A549 (cell line): ENCODE measurements at regions not wholly inside any gene's neighbourhood (a gene's known extent, or its start where the extent isn't known, plus 50 kb on each side); places are given as distances from the start of the nearest gene placed in this dataset.

Source experiments
- ATAC-seq, 2 experiments: fragments of 200-7000 bp in 1 of 2; fragments of >200 bp in 1 of 2; cut with Nextera tagmentation in 1 of 2; cut with Tn5 transposase in 1 of 2; 3 replicates each; pipeline versions ENCODE4 v1.8.0 to v1.9.1; 2018 to 2020; ENCODE audit warnings: mild to moderate bottlenecking in 1 of 2, moderate library complexity in 1 of 2
- CTCF ChIA-PET: fragments of 300-600 bp; sonication (Branson Sonifier 250); formaldehyde crosslinking; extraction: SDS; loops from one replicate; lab custom pipeline; 2021; ENCODE audit warnings: antibody characterized with exemption, inconsistent platforms; lab: Yijun Ruan, JAX
- POLR2A ChIA-PET: fragments of 350-600 bp; formaldehyde crosslinking; extraction: SDS; loops from one replicate; lab custom pipeline; 2021; ENCODE audit warnings: antibody characterized with exemption, inconsistent platforms; lab: Yijun Ruan, JAX
- DNase-seq, 2 experiments: peaks; one replicate each; pipeline versions ENCODE4 v3.0.0 to v3.0.0-alpha.2; 2011 to 2016; ENCODE audit warnings: low read depth in 1 of 2, low spot score in 1 of 2
- FAIRE-seq: peaks from 2 replicates; lab custom pipeline; 2011; peaks lifted over from hg19 to GRCh38; lab: Jason Lieb, UNC
- H3K27ac ChIP-seq, 2 experiments: fragments of >200 bp; sonication (Bioruptor Twin); formaldehyde crosslinking; 3 replicates each; pipeline ENCODE4 v1.5.1; 2016 to 2017
- H3K4me1 ChIP-seq: fragments of >200 bp; sonication (Bioruptor Twin); formaldehyde crosslinking; 3 replicates; pipeline ENCODE4 v1.6.1; 2016
- H3K4me2 ChIP-seq: fragments of >200 bp; sonication (Bioruptor Twin); formaldehyde crosslinking; 3 replicates; pipeline ENCODE4 v1.6.1; 2016
- H3K4me3 ChIP-seq: fragments of >200 bp; sonication (Bioruptor Twin); formaldehyde crosslinking; 3 replicates; pipeline ENCODE4 v1.5.1; 2016
- H3K9me3 ChIP-seq: fragments of >200 bp; sonication (Bioruptor Twin); formaldehyde crosslinking; 3 replicates; pipeline ENCODE4 v1.6.1; 2016
- BCL3 ChIP-seq: fragments of >200 bp; sonication (Bioruptor Twin); formaldehyde crosslinking; IDR thresholded peaks from 3 replicates; pipeline ENCODE4 v1.6.1; 2016
- CHD4 ChIP-seq: fragments of 200-600 bp; sonication (generic); IDR thresholded peaks from 2 replicates; pipeline ENCODE4 v1.6.1; 2016; ENCODE audit warnings: antibody characterized with exemption, mild to moderate bottlenecking, borderline replicate concordance
- CTCF ChIP-seq: fragments of >200 bp; sonication (Bioruptor Twin); formaldehyde crosslinking; IDR thresholded peaks from 3 replicates; pipeline ENCODE4 v1.5.1; 2016
- EHMT2 ChIP-seq: fragments of 200-600 bp; sonication (generic); IDR thresholded peaks from 2 replicates; pipeline ENCODE4 v1.6.1; 2016; ENCODE audit warnings: antibody characterized with exemption, low read depth, mild to moderate bottlenecking, moderate library complexity
- ESRRA ChIP-seq: fragments of 150-350 bp; IDR thresholded peaks from 2 replicates; pipeline ENCODE4 v1.6.1; 2014; ENCODE audit warnings: mild to moderate bottlenecking, low read length, borderline replicate concordance
- FOSL2 ChIP-seq, 2 experiments: fragments of 450-650 bp in 1 of 2; fragments of >200 bp in 1 of 2; sonication (Bioruptor Twin) in 1 of 2; formaldehyde crosslinking; IDR thresholded peaks; 2 replicates each; pipeline versions ENCODE4 v1.5.0 to v1.6.1; 2016 to 2020; ENCODE audit warnings: mild to moderate bottlenecking in 1 of 2, moderate library complexity in 1 of 2
- FOXS1 ChIP-seq: fragments of 250-450 bp; sonication (Bioruptor Pico); IDR thresholded peaks from 2 replicates; pipeline ENCODE4 v1.5.0; 2020; ENCODE audit warnings: mild to moderate bottlenecking, moderate library complexity
- GATA3 ChIP-seq: IDR thresholded peaks from 2 replicates; pipeline ENCODE4 v1.6.1; 2012; ENCODE audit warnings: borderline replicate concordance
- HEYL ChIP-seq: fragments of 250-450 bp; sonication (Bioruptor Pico); IDR thresholded peaks from 2 replicates; pipeline ENCODE4 v1.8.0; 2021; ENCODE audit warnings: mild to moderate bottlenecking, moderate library complexity
- HOXA7 ChIP-seq: fragments of 250-450 bp; sonication (Bioruptor Pico); IDR thresholded peaks from 2 replicates; pipeline ENCODE4 v1.5.0; 2020; ENCODE audit warnings: mild to moderate bottlenecking, moderate library complexity
- JUNB ChIP-seq: fragments of >200 bp; sonication (Bioruptor Twin); formaldehyde crosslinking; IDR thresholded peaks from 2 replicates; pipeline ENCODE4 v1.6.1; 2016
- KDM1A ChIP-seq: fragments of 200-600 bp; sonication (generic); IDR thresholded peaks from 2 replicates; pipeline ENCODE4 v1.6.1; 2016; ENCODE audit warnings: low read depth, mild to moderate bottlenecking
- KDM5A ChIP-seq: fragments of 200-600 bp; sonication (generic); IDR thresholded peaks from 2 replicates; pipeline ENCODE4 v1.6.1; 2016; ENCODE audit warnings: antibody characterized with exemption, mild to moderate bottlenecking
- MAFK ChIP-seq: fragments of 450-650 bp; IDR thresholded peaks from 2 replicates; pipeline ENCODE4 v1.6.1; 2014; ENCODE audit not compliant: partially characterized antibody
- MYC ChIP-seq: IDR thresholded peaks from 2 replicates; pipeline ENCODE4 v1.6.1; 2012; ENCODE audit warnings: mild to moderate bottlenecking, inconsistent platforms, low read length, improper control_type of control experiment, borderline replicate concordance
- NFE2L2 ChIP-seq: fragments of 150-350 bp; conservative IDR thresholded peaks from 2 replicates; pipeline ENCODE4 v1.6.1; 2014; ENCODE audit warnings: low read length
- PHF8 ChIP-seq: fragments of 200-600 bp; sonication (generic); IDR thresholded peaks from 2 replicates; pipeline ENCODE4 v1.6.1; 2016; ENCODE audit warnings: low read depth, mild to moderate bottlenecking, antibody characterized with exemption, moderate library complexity, borderline replicate concordance
- POLR2AphosphoS2 ChIP-seq: conservative IDR thresholded peaks from 2 replicates; pipeline ENCODE4 v1.6.1; 2012; ENCODE audit warnings: low read length, improper control_type of control experiment, inconsistent platforms
- RCOR1 ChIP-seq: fragments of 150-350 bp; IDR thresholded peaks from 2 replicates; pipeline ENCODE4 v1.6.1; 2014; ENCODE audit warnings: antibody characterized with exemption, low read length, low read depth
- RNF2 ChIP-seq: fragments of 200-600 bp; sonication (generic); IDR thresholded peaks from 2 replicates; pipeline ENCODE4 v1.6.1; 2016; ENCODE audit warnings: low read depth, mild to moderate bottlenecking, antibody characterized with exemption, moderate library complexity, borderline replicate concordance
- SMC3 ChIP-seq: fragments of >200 bp; sonication (Bioruptor Twin); formaldehyde crosslinking; IDR thresholded peaks from 3 replicates; pipeline ENCODE4 v1.6.1; 2018; ENCODE audit warnings: inconsistent platforms
- SREBF2 ChIP-seq: fragments of 450-650 bp; IDR thresholded peaks from 2 replicates; pipeline ENCODE4 v1.6.1; 2014; ENCODE audit warnings: mild to moderate bottlenecking, moderate library complexity
- TFCP2L1 ChIP-seq: fragments of 250-450 bp; sonication (Bioruptor Pico); IDR thresholded peaks from 2 replicates; pipeline ENCODE4 v1.5.0; 2021; ENCODE audit warnings: mild to moderate bottlenecking
- TP53 ChIP-seq: fragments of 250-450 bp; sonication (Bioruptor Pico); IDR thresholded peaks from 2 replicates; pipeline ENCODE4 v1.5.0; 2021; ENCODE audit warnings: mild to moderate bottlenecking, moderate library complexity
- ZC3H11A ChIP-seq: fragments of 450-650 bp; IDR thresholded peaks from 2 replicates; pipeline ENCODE4 v1.6.1; 2014; ENCODE audit warnings: antibody characterized with exemption, mild to moderate bottlenecking
- ZFP36 ChIP-seq: fragments of 450-650 bp; IDR thresholded peaks from 2 replicates; pipeline ENCODE4 v1.6.1; 2014; ENCODE audit warnings: borderline replicate concordance; ENCODE audit not compliant: partially characterized antibody
- ZNF302 ChIP-seq: fragments of 250-450 bp; sonication (Bioruptor Pico); IDR thresholded peaks from 2 replicates; pipeline ENCODE4 v1.9.0; 2021; ENCODE audit warnings: inconsistent platforms, mild to moderate bottlenecking, moderate library complexity
- ZSCAN20 ChIP-seq: fragments of 250-450 bp; sonication (Bioruptor Pico); IDR thresholded peaks from 2 replicates; pipeline ENCODE4 v1.8.0; 2022; ENCODE audit warnings: mild to moderate bottlenecking, moderate library complexity
- WGBS: methylation state at CpG from one replicate; pipeline ENCODE4 v1.1.6; 2017; ENCODE audit errors: missing lambda C conversion rate; 5-methylcytosine and 5-hydroxymethylcytosine counted together
- TF ChIP-seq, protein P1 (sequence below): IDR thresholded peaks from 2 replicates; pipeline ENCODE4 v1.6.1; 2012; ENCODE audit warnings: low read depth, borderline replicate concordance

DNA sequence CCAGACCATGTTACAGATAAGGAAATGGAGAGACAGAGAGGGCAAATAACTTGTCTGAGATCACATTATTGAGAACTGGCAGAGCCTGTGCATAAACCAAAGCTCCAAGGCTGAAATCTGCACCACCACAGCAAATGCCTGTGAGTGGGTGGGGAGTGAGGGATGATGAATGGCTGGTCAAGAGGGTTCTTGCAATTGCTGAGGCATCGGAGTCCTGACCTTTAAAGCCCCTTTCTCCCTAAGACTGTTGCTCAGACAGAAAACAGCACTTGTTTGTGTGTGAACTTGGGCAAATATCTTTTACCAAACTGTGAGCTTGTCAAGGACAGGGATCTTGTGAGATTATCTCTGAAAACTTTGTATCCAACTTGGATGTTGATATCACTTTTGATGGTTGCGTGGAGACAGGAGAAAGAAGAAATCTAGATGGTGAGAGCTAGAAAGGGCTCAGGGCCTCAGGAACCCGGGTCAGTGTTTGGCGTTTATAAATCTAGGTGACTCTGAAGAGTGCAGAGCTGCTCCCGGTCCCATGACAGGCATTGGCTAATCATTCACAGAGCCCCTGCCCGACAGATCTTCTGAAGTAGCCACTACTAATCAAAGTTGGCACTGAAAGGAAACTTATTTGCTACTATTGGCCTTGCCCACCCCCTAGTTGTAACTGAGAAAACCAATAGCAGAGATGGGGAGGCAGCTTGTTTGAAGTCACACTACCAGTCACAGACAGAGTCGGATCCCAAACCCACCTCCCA is 122.3 kb downstream of the FOXD2 start:
- 31% methylated on average over 7 of the region's 7 CpGs for WGBS
- ChIA-PET CTCF (interaction anchor here (0.8 to 1.6 kb wide), 4 partner anchors 9 to 150 kb away, joined by 3 to 7 read pairs (median 4); no protein-coding TSS in a partner anchor), POLR2A (interaction anchor here (2.1 kb wide), 1 partner anchor 10 kb away, joined by 6 read pairs; no protein-coding TSS in a partner anchor)
- H3K4me1 ChIP-seq, result peaks cover 50% of the 10 kb centered on the region
- no peak for TF ChIP-seq SMC3
- TF ChIP-seq FOXS1, result no peak
- no peaks in the 10 kb centered on the region for H3K9me3 ChIP-seq
- no peak overlapping the region for H3K4me3 ChIP-seq
- peak overlapping the region; percentile 84 for H3K4me2 ChIP-seq
- ATAC-seq (peak in 1 of 2 experiments; percentile 39; a peak in 1 of 6 replicates), DNase-seq (no peak), FAIRE-seq (no peak)
- H3K27ac ChIP-seq, result peak overlapping the region; percentile 52 to 66; a peak in 5 of 6 replicates

- Histone ChIP-seq H3K4me1 (peaks cover 39% of the 10 kb centered on the region), H3K27ac (no peak overlapping the region), H3K4me2 (no peak overlapping the region), H3K9me3 (no peaks in the 10 kb centered on the region), H3K4me3 (no peak overlapping the region)
- 69% methylated on average over 2 of the region's 2 CpGs for WGBS
- FAIRE-seq, result no peak
- ChIA-PET CTCF (interaction anchor here (1.0 kb wide), 1 partner anchor 8 kb away, joined by 4 read pairs; no protein-coding TSS in a partner anchor), POLR2A (interaction anchor here (2.1 kb wide), 1 partner anchor 8 kb away, joined by 6 read pairs; no protein-coding TSS in a partner anchor)
- no peak for ATAC-seq
- DNase-seq, result no peak
- TF ChIP-seq SMC3 (no peak), ZFP36 (no peak), RCOR1 (no peak), TFCP2L1 (CRISPR knock-in tag) (no peak), ZSCAN20 (CRISPR knock-in tag) (no peak), BCL3 (no peak), EHMT2 (no peak), MAFK (no peak), JUNB (no peak), NFE2L2 (no peak), CTCF (no peak), FOSL2 (IDR thresholded peaks at IDR 0.05) (no peak), FOSL2 (CRISPR knock-in tag; IDR thresholded peaks at IDR 0.05) (no peak), MYC (no peak), PHF8 (no peak), ZNF302 (CRISPR knock-in tag) (no peak)
- TF ChIP-seq, protein P1, sequence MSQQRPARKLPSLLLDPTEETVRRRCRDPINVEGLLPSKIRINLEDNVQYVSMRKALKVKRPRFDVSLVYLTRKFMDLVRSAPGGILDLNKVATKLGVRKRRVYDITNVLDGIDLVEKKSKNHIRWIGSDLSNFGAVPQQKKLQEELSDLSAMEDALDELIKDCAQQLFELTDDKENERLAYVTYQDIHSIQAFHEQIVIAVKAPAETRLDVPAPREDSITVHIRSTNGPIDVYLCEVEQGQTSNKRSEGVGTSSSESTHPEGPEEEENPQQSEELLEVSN, result no peak
These were observed 123.7 kb downstream of the FOXD2 start for GRCh38 chr1:47561523-47562007.

DNA sequence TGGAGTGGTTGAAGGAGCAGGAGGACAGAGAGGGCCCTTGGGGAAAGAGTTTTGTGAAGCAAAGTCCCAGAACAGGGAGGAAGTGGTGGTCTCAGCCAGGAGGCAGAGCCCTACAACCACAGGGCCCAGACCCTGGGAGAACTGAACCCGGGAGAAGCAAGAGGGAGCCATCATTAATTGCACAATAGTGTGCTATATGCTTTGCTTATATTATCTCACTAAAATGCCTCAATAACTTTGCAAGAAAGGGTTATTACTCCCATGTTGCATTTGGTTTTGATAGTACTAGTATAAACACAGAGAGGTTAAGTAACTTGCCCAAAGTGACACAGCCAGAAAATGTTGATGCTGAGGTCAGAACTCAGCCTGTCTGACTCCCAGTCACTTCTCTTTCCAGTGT is 124.3 kb downstream of the FOXD2 start:
- 86% methylated on average over 1 of the region's 1 CpG for WGBS
- DNase-seq, result no peak

More for the DNA sequence above, 124.3 kb downstream of the FOXD2 start:
- no peak overlapping the region for H3K4me3 ChIP-seq
- CTCF ChIA-PET, result no interaction called here
- TF ChIP-seq GATA3 (no peak), POLR2AphosphoS2 (no peak), KDM1A (no peak), TP53 (CRISPR knock-in tag) (no peak), KDM5A (no peak), ZFP36 (no peak), ZNF302 (CRISPR knock-in tag) (no peak), SREBF2 (no peak), CHD4 (no peak), ZC3H11A (no peak), HOXA7 (no peak), RNF2 (no peak), NFE2L2 (no peak), ESRRA (no peak), HEYL (CRISPR knock-in tag) (no peak)
- TF ChIP-seq, protein P1, result no peak
- no peaks in the 10 kb centered on the region for H3K9me3 ChIP-seq
- H3K4me2 ChIP-seq, result no peak overlapping the region
- FAIRE-seq (no peak), ATAC-seq (no peak)
- H3K27ac ChIP-seq, result no peak overlapping the region
- H3K4me1 ChIP-seq, result peaks cover 39% of the 10 kb centered on the region
- POLR2A ChIA-PET, result no interaction called here
